ENCODE measurements at regions not wholly inside any gene's neighbourhood (a gene's known extent, or its start where the extent isn't known, plus 50 kb on each side); places are given as distances from the start of the nearest gene placed in this dataset.

GRCh38 chr6:126914801-126915200 is 203.7 kb upstream of the RSPO3 start:
- TF ChIP-seq KLF1 (tag by site-specific recombination; IDR thresholded peaks at IDR 0.05) (no peak), ZBTB49 (tag by site-specific recombination; IDR thresholded peaks at IDR 0.05; ENCODE audit: low read depth) (no peak), CTCF (tag by site-specific recombination; IDR thresholded peaks at IDR 0.05) (no peak), ZNF747 (tag by site-specific recombination; IDR thresholded peaks at IDR 0.05) (no peak), ZNF792 (tag by site-specific recombination; IDR thresholded peaks at IDR 0.05) (no peak), ZNF639 (tag by site-specific recombination; IDR thresholded peaks at IDR 0.05) (no peak), ZNF394 (tag by site-specific recombination; IDR thresholded peaks at IDR 0.05; ENCODE audit: borderline replicate concordance) (no peak), ZNF433 (tag by site-specific recombination; IDR thresholded peaks at IDR 0.05; ENCODE audit: low read depth) (no peak), ZNF610 (tag by site-specific recombination; IDR thresholded peaks at IDR 0.05; ENCODE audit: borderline replicate concordance) (no peak), ZNF777 (tag by site-specific recombination; IDR thresholded peaks at IDR 0.05; ENCODE audit: borderline replicate concordance) (no peak), ZBTB21 (tag by site-specific recombination; IDR thresholded peaks at IDR 0.05) (no peak)
- TF ChIP-seq, protein P1, sequence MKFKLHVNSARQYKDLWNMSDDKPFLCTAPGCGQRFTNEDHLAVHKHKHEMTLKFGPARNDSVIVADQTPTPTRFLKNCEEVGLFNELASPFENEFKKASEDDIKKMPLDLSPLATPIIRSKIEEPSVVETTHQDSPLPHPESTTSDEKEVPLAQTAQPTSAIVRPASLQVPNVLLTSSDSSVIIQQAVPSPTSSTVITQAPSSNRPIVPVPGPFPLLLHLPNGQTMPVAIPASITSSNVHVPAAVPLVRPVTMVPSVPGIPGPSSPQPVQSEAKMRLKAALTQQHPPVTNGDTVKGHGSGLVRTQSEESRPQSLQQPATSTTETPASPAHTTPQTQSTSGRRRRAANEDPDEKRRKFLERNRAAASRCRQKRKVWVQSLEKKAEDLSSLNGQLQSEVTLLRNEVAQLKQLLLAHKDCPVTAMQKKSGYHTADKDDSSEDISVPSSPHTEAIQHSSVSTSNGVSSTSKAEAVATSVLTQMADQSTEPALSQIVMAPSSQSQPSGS (tag by site-specific recombination; IDR thresholded peaks at IDR 0.05; ENCODE audit: low read depth): no peak
- TF ChIP-seq, protein P2, sequence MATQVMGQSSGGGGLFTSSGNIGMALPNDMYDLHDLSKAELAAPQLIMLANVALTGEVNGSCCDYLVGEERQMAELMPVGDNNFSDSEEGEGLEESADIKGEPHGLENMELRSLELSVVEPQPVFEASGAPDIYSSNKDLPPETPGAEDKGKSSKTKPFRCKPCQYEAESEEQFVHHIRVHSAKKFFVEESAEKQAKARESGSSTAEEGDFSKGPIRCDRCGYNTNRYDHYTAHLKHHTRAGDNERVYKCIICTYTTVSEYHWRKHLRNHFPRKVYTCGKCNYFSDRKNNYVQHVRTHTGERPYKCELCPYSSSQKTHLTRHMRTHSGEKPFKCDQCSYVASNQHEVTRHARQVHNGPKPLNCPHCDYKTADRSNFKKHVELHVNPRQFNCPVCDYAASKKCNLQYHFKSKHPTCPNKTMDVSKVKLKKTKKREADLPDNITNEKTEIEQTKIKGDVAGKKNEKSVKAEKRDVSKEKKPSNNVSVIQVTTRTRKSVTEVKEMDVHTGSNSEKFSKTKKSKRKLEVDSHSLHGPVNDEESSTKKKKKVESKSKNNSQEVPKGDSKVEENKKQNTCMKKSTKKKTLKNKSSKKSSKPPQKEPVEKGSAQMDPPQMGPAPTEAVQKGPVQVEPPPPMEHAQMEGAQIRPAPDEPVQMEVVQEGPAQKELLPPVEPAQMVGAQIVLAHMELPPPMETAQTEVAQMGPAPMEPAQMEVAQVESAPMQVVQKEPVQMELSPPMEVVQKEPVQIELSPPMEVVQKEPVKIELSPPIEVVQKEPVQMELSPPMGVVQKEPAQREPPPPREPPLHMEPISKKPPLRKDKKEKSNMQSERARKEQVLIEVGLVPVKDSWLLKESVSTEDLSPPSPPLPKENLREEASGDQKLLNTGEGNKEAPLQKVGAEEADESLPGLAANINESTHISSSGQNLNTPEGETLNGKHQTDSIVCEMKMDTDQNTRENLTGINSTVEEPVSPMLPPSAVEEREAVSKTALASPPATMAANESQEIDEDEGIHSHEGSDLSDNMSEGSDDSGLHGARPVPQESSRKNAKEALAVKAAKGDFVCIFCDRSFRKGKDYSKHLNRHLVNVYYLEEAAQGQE (tag by site-specific recombination; IDR thresholded peaks at IDR 0.05): no peak

All from HEK293 (cell line).